ENCODE measurements at regions not wholly inside any gene's neighbourhood (a gene's known extent, or its start where the extent isn't known, plus 50 kb on each side); places are given as distances from the start of the nearest gene placed in this dataset.

- Histone ChIP-seq H3K9me3 (replicated peaks; ENCODE audit: control insufficient read depth, insufficient read depth, low read length) (peaks cover 3% of the 10 kb centered on the region), H3K27me3 (ENCODE audit: control insufficient read depth in 2 of 2, insufficient read depth in 2 of 2, low read length in 2 of 2) (no peaks in the 10 kb centered on the region), H3K27ac (ENCODE audit: insufficient read depth, low read depth, low read length) (no peak overlapping the region), H2AFZ (ENCODE audit: low read depth, low read length) (no peak overlapping the region), H3K36me3 (ENCODE audit: control insufficient read depth in 2 of 2, extremely low read depth in 1 of 2, insufficient read depth in 2 of 2, low read length in 2 of 2) (no peaks in the 10 kb centered on the region), H3K4me2 (ENCODE audit: insufficient read depth, low read length) (no peak overlapping the region), H4K20me1 (replicated peaks; ENCODE audit: control insufficient read depth, extremely low read depth, insufficient read depth, low read length) (no peaks in the 10 kb centered on the region), H3K79me2 (ENCODE audit: control insufficient read depth, insufficient read depth, low read length) (no peaks in the 10 kb centered on the region), H3K9ac (replicated peaks; ENCODE audit: extremely low read depth, insufficient read depth, low read length) (no peak overlapping the region), H3K4me1 (ENCODE audit: control insufficient read depth, extremely low read depth, insufficient read depth, low read length) (no peaks in the 10 kb centered on the region), H3K9me1 (replicated peaks; ENCODE audit: control insufficient read depth, extremely low read depth, insufficient read depth, low read length) (no peaks in the 10 kb centered on the region), H3K4me3 (replicated peaks in 1 of 3; ENCODE audit: insufficient read depth in 1 of 3, low read depth in 1 of 3, low read length in 3 of 3) (no peak overlapping the region)
- CTCF ChIA-PET = interaction anchor here (0.6 kb wide), 1 partner anchor 1157 kb away, joined by 5 read pairs; no protein-coding TSS in a partner anchor
- FAIRE-seq (no peak), DNase-seq (ENCODE audit: low read depth, low spot score) (no peak)
- intact Hi-C loops (cut with micrococcal nuclease) (no loop called here), dilution Hi-C loops (cut with MboI; ENCODE audit: extremely low pct_ligation_motif_present, low sequenced_read_pairs) (no loop called here)
- TF ChIP-seq EZH2 (IDR thresholded peaks at IDR 0.05; ENCODE audit: borderline replicate concordance, low read depth, low read length, severe bottlenecking) (no peak), GATA2 (IDR thresholded peaks at IDR 0.05; ENCODE audit: insufficient read depth, insufficient read length, low read depth, low read length) (no peak), FOS (IDR thresholded peaks at IDR 0.05; ENCODE audit: borderline replicate concordance, insufficient read depth, low read length) (no peak), JUN (IDR thresholded peaks at IDR 0.05; ENCODE audit: borderline replicate concordance, insufficient read depth, insufficient read length, low read depth) (no peak), MYC (IDR thresholded peaks at IDR 0.05; ENCODE audit: low read depth, low read length) (no peak), POLR2AphosphoS5 (IDR thresholded peaks at IDR 0.05; ENCODE audit: insufficient read depth, low read depth, low read length) (no peak), POLR2A (IDR thresholded peaks at IDR 0.05; ENCODE audit: low read depth, low read length) (no peak)
- TF ChIP-seq, protein P1, sequence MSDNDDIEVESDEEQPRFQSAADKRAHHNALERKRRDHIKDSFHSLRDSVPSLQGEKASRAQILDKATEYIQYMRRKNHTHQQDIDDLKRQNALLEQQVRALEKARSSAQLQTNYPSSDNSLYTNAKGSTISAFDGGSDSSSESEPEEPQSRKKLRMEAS (IDR thresholded peaks at IDR 0.05; ENCODE audit: insufficient read depth, insufficient read length) = no peak
- TF ChIP-seq, protein P2, sequence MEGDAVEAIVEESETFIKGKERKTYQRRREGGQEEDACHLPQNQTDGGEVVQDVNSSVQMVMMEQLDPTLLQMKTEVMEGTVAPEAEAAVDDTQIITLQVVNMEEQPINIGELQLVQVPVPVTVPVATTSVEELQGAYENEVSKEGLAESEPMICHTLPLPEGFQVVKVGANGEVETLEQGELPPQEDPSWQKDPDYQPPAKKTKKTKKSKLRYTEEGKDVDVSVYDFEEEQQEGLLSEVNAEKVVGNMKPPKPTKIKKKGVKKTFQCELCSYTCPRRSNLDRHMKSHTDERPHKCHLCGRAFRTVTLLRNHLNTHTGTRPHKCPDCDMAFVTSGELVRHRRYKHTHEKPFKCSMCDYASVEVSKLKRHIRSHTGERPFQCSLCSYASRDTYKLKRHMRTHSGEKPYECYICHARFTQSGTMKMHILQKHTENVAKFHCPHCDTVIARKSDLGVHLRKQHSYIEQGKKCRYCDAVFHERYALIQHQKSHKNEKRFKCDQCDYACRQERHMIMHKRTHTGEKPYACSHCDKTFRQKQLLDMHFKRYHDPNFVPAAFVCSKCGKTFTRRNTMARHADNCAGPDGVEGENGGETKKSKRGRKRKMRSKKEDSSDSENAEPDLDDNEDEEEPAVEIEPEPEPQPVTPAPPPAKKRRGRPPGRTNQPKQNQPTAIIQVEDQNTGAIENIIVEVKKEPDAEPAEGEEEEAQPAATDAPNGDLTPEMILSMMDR (IDR thresholded peaks at IDR 0.05; ENCODE audit: extremely low read depth in 1 of 2, insufficient read depth in 1 of 2, low read depth in 1 of 2, low read length in 2 of 2) = no peak
- POLR2A ChIA-PET = no interaction called here
- BruUV-seq (replicated peaks) = no TSS peak
These were observed 113.9 kb upstream of the MAF start for GRCh38 chr16:79714440-79714839.

Measured in endothelial cell of umbilical vein (primary cell).